Aorta (tissue), 5 donors: ENCODE measurements at regions not wholly inside any gene's neighbourhood (a gene's known extent, or its start where the extent isn't known, plus 50 kb on each side); places are given as distances from the start of the nearest gene placed in this dataset.
"Not testable (repeated sequence)": the region's sequence is repeated elsewhere in the genome, so short reads cannot be mapped to it uniquely, and the experiment has no call there.

Experiments
- ATAC-seq: fragments of 200-7000 bp; cut with Tn5 transposase; one replicate; pipeline ENCODE4 v1.9.1; 2022; ENCODE audit warnings: moderate library complexity; ENCODE audit not compliant: low FRiP score
- DNase-seq, 2 donors: peaks; one replicate each; pipeline ENCODE4 v3.0.0-alpha.2; 2020
- H3K27ac ChIP-seq, 2 donors: one replicate each; pipeline ENCODE4 v1.5.1; 2013; ENCODE audit warnings: low read length in 2 of 2, mild to moderate bottlenecking in 2 of 2, moderate library complexity in 2 of 2, control low read depth in 1 of 2, inconsistent platforms in 1 of 2, low read depth in 1 of 2
- H3K27me3 ChIP-seq, 2 donors: one replicate each; pipeline ENCODE4 v1.6.1; 2013; ENCODE audit warnings: control low read depth in 1 of 2, low read length in 1 of 2, mild to moderate bottlenecking in 1 of 2, moderate library complexity in 1 of 2; ENCODE audit not compliant: insufficient read depth in 2 of 2, control insufficient read depth in 1 of 2
- H3K36me3 ChIP-seq, 2 donors: one replicate each; pipeline ENCODE4 v1.6.1; 2013; ENCODE audit warnings: control low read depth in 1 of 2, low read length in 1 of 2, mild to moderate bottlenecking in 1 of 2; ENCODE audit not compliant: insufficient read depth in 2 of 2, control insufficient read depth in 1 of 2
- H3K4me1 ChIP-seq, 2 donors: one replicate each; pipeline ENCODE4 v1.6.1; 2013; ENCODE audit warnings: low read length in 2 of 2, control low read depth in 1 of 2, mild to moderate bottlenecking in 1 of 2, moderate library complexity in 1 of 2; ENCODE audit not compliant: insufficient read depth in 2 of 2, control insufficient read depth in 1 of 2
- H3K4me3 ChIP-seq, 2 donors: one replicate each; pipeline ENCODE4 v1.5.1; 2013; ENCODE audit warnings: low read length in 2 of 2, control low read depth in 1 of 2, mild to moderate bottlenecking in 1 of 2
- H3K9me3 ChIP-seq: one replicate; pipeline ENCODE4 v1.6.1; 2013; ENCODE audit warnings: mild to moderate bottlenecking, low read length; ENCODE audit not compliant: control insufficient read depth
- WGBS, 2 donors: extraction: QIAGEN DNeasy Blood & Tissue Kit; methylation state at CpG; one replicate each; pipeline ENCODE4 v1.1.7; 2013; 5-methylcytosine and 5-hydroxymethylcytosine counted together
- intact Hi-C, 2 donors: fragments of 100-400 bp; cut with DNase I; formaldehyde crosslinking; loops; one replicate each; pipeline versions ENCODE4 v1.14.2 to v1.15.0; 2022
- donor health status: healthy with polysubstance abuse.
- donor health status: Bipolar disorder and iron deficiency.
- donor health status: DM: no; HTN: no; CAD: no.
- donor health status: DM: no; HTN: no; CAD: no.
- donor health status: DM: yes; HTN: yes; CAD: no.

DNA sequence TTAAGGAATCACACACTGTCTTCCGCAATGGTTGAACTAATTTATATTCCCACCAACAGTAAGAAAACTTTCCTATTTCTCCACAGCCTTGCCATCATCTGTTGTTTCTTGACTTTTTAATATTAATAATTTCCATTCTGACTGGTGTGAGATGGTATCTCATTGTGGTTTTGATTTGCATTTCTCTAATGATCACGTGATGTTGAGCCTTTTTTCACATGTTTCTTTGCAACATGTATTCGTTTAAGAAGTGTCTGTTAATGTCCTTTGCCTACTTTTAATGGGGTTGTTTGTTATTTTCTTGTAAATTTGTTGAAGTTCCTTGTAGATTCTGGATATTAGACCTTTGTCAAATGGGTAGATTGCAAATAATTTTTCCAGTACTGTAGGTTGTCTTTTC lies 258.8 kb upstream of the C9orf72 start:
- ATAC-seq, H3K27me3 ChIP-seq, DNase-seq, H3K36me3 ChIP-seq, H3K9me3 ChIP-seq, H3K4me1 ChIP-seq, H3K27ac ChIP-seq, H3K4me3 ChIP-seq, intact Hi-C loops: not testable (repeated sequence)
- WGBS, 2 donors, result 79 to 82% methylated on average over 3 of the region's 3 CpGs

DNA sequence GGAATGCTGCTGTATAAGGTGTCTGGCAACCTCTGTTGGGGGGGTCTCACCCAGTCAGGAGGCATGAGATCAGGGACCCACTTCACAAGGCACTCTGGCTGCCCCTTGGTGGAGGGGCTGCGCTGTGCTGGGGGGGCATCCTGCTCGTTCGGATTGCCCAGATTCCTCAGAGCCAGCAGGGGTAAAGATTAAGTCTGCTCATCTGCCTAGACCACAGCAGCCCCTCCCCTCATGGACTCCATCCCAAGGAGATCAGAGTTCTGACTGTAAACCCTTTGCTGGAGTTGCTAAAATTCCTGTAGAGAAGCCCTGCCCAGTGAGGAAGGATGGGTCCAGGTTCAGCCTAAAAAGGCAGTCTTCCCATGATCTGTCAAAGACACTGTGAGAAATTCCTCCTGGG lies 262.0 kb upstream of the C9orf72 start:
- no peaks in the 10 kb centered on the region for H3K4me1 ChIP-seq
- no peak overlapping the region for H3K4me3 ChIP-seq
- H3K27ac ChIP-seq, result no peak overlapping the region
- no peaks in the 10 kb centered on the region for H3K36me3 ChIP-seq
- no peak for DNase-seq
- ATAC-seq, result no peak
- no peaks in the 10 kb centered on the region for H3K27me3 ChIP-seq
- intact Hi-C loops, result no loop called here
- 86 to 89% methylated on average over 3 of the region's 3 CpGs for WGBS, 2 donors
- peaks cover 1% of the 10 kb centered on the region for H3K9me3 ChIP-seq

DNA sequence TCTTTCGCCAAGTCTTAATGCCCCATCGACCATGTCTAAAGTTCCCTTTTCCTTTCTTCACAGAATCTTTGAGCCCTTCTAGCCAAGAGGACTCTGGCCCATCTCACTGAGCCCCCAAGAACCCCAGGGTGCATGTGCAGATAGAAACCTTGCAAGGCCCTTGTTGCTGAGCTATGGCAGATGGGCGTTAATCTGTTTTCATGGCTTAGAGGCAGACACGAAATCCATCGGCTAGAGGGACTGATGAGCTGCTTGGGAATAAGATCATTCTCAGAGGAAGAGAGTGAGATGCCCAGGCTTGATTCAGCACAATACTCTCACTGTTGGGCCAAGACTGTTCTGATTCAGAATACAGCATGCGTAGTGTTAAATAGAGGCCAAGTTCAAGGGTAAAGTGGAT lies 262.5 kb upstream of the C9orf72 start:
- H3K36me3 ChIP-seq, result no peaks in the 10 kb centered on the region
- H3K4me1 ChIP-seq, result no peaks in the 10 kb centered on the region
- H3K27ac ChIP-seq, result no peak overlapping the region
- no peak overlapping the region for H3K4me3 ChIP-seq
- H3K27me3 ChIP-seq, result no peaks in the 10 kb centered on the region
- ATAC-seq, result no peak
- peaks cover 1% of the 10 kb centered on the region for H3K9me3 ChIP-seq
- intact Hi-C loops, result no loop called here
- 91 to 94% methylated on average over 6 of the region's 6 CpGs for WGBS, 2 donors
- DNase-seq, result no peak

DNA sequence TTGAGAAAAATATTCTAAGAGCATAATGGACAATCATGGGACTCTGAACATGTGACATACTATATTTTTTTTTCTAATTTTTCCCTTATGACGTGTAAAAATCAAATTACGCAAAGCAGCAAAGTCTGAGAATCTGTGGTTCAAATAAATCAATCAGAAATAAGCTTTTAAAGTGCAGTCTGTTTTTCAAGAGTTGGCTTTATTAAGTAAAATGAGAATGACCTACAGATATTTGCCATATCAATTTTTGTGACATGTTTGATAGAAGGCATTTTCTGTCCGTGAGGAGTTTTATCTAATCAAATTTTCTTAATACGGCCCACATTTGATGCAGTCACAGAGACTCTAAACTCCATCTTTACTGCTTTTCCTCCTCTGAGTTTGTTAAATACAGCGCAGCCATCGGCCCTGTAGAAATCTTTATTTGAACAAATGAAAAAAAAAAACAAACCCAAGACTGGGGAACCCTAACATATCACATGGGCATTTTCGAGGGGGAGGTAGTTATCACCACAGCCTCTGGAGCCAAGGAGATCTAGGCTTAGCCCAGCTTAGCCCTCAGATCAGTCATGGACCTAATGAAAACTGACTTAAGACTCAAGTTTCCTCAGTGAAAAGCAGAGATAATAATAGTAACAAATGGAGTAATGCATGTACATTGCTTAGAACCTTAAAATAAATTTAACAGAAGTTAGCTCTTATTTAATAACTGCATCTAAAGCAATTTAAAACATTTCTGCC lies 263.6 kb upstream of the C9orf72 start:
- Histone ChIP-seq H3K9me3 (peaks cover 1% of the 10 kb centered on the region), H3K27me3 (no peaks in the 10 kb centered on the region), H3K27ac (no peak overlapping the region), H3K4me3 (no peak overlapping the region), H3K36me3 (no peaks in the 10 kb centered on the region), H3K4me1 (no peaks in the 10 kb centered on the region)
- no peak for ATAC-seq
- intact Hi-C loops, result no loop called here
- WGBS, 2 donors, result 39 to 46% methylated on average over 7 of the region's 7 CpGs
- DNase-seq, result no peak

DNA sequence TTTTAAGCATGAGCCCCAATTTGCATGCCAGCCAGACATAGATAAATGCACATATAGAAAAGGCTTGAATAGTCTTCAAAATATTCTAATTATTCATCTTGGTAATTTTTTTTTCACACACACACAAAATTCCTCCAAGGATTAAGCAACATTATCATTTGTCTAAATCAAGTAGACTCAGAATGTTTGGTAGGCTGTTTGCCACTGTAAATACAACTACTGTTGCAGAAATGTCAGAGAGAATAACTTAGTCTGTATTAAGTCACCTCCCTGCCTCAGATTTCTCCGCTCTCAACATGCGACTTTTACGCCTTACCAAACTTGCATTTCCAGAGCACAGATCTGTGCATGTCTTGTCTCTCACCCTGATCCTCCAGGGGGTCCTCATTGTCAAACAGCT lies 265.6 kb upstream of the C9orf72 start:
- no peak for DNase-seq
- no peak overlapping the region for H3K27ac ChIP-seq
- no peaks in the 10 kb centered on the region for H3K27me3 ChIP-seq

DNA sequence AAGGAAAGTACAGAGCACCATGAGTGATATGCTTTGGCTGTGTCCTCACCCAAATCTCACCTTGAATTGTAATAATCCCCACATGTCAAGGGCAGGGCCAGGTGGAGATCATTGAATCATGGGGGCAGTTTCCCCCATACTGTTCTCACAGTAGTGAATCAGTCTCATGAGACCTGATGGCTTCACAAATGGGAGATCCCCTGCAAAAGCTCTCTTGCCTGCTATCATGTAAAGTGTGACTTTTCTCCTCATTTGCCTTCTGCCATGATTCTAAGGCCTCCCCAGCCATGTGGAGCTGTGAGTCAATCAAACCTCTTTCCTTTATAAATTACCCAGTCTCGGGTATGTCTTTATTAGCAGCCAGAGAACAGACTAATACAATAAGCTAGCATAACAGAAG lies 266.5 kb upstream of the C9orf72 start:
- not testable (repeated sequence) for H3K4me1 ChIP-seq, H3K9me3 ChIP-seq, H3K36me3 ChIP-seq, H3K27ac ChIP-seq, H3K4me3 ChIP-seq, DNase-seq, ATAC-seq, H3K27me3 ChIP-seq
- 69 to 75% methylated on average over 1 of the region's 1 CpG for WGBS, 2 donors
- intact Hi-C loops, result loop anchor here in 1 of 2 donors (10.0 kb wide), 1 partner anchor 165 kb away; no protein-coding TSS in a partner anchor

More for the DNA sequence above, 265.6 kb upstream of the C9orf72 start:
- H3K4me3 ChIP-seq, result no peak overlapping the region
- H3K36me3 ChIP-seq, result no peaks in the 10 kb centered on the region
- intact Hi-C loops, result no loop called here
- H3K4me1 ChIP-seq, result no peaks in the 10 kb centered on the region
- no peak for ATAC-seq
- WGBS, 2 donors, result 48 to 49% methylated on average over 3 of the region's 3 CpGs
- H3K9me3 ChIP-seq, result peaks cover 1% of the 10 kb centered on the region

DNA sequence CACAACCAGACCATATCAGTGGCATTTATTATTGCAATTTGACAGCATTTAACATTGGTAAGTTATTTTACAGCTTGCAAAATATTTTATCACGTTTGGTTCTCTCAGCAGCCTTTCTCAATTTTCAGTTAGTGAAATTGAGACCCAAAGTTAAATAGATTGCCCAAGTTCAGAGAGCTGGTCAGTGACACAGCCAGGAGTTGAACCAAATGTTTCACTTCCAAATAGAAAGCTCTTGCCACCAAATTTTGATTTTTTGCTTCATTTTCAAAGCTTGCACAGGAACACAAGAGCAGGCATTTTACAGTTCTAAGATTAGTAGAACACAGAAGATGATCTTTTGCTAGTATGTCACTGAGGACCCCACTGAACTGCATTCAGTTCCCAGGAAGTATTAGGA lies 271.5 kb upstream of the C9orf72 start:
- no peaks in the 10 kb centered on the region for H3K27me3 ChIP-seq
- no peaks in the 10 kb centered on the region for H3K4me1 ChIP-seq
- intact Hi-C loops, result loop anchor here in 1 of 2 donors (10.0 kb wide), 1 partner anchor 160 kb away; no protein-coding TSS in a partner anchor
- no peak overlapping the region for H3K4me3 ChIP-seq
- WGBS, 2 donors, result 40 to 48% methylated on average over 1 of the region's 1 CpG
- no peaks in the 10 kb centered on the region for H3K36me3 ChIP-seq
- ATAC-seq (no peak), DNase-seq (no peak)
- H3K27ac ChIP-seq, result no peak overlapping the region
- H3K9me3 ChIP-seq, result no peaks in the 10 kb centered on the region

DNA sequence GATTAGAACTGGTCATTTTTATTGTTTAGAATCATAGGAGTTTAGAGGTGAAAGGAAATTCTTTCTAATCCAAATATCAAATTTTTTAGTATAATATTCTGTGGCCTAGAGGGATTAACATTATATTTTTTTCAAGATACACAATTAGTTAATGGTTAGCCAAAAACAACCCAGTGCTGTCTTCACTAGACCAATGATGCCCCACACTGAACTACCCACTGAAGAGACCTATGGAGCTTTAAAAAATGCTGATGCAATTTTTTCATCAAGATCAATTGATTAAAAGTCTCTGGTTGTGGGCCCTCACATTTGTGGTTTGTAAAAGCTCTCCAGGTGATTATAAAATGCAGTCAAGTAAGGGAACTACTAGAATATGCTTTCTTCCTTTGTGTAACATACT lies 274.1 kb upstream of the C9orf72 start:
- H3K4me3 ChIP-seq, result no peak overlapping the region
- no peaks in the 10 kb centered on the region for H3K4me1 ChIP-seq
- no peaks in the 10 kb centered on the region for H3K36me3 ChIP-seq
- H3K27me3 ChIP-seq, result no peaks in the 10 kb centered on the region
- ATAC-seq, result no peak
- intact Hi-C loops, result loop anchor here in 1 of 2 donors (10.0 kb wide), 1 partner anchor 157 kb away; no protein-coding TSS in a partner anchor
- no peaks in the 10 kb centered on the region for H3K9me3 ChIP-seq
- H3K27ac ChIP-seq, result no peak overlapping the region
- DNase-seq, result no peak

DNA sequence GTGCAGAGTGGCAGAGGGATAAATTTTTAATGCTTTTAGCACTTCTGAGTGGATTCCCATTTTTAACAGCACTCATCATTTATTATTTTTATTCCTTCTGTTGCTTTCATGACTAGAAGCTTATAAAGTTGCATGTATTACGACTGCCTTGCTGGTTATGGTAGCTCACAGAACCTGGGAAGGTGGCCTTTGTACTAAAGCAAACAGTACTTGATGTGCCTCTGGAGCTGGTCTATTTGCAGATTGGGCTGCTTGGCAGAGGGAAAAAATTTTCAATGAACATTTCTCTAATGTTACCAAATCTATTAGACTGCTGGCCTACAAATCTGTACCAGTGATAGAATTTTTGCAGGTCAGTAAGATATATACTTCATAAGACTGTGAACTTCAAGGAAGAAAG lies 274.5 kb upstream of the C9orf72 start:
- Histone ChIP-seq H3K9me3 (no peaks in the 10 kb centered on the region), H3K36me3 (no peaks in the 10 kb centered on the region), H3K4me3 (no peak overlapping the region), H3K27me3 (no peaks in the 10 kb centered on the region), H3K27ac (no peak overlapping the region), H3K4me1 (no peaks in the 10 kb centered on the region)
- ATAC-seq (no peak), DNase-seq (no peak)
- WGBS, 2 donors, result 81% methylated on average over 1 of the region's 1 CpG
- intact Hi-C loops, result loop anchor here in 1 of 2 donors (10.0 kb wide), 1 partner anchor 157 kb away; no protein-coding TSS in a partner anchor
